ENCODE measurements at regions not wholly inside any gene's neighbourhood (a gene's known extent, or its start where the extent isn't known, plus 50 kb on each side); places are given as distances from the start of the nearest gene placed in this dataset.

DNA sequence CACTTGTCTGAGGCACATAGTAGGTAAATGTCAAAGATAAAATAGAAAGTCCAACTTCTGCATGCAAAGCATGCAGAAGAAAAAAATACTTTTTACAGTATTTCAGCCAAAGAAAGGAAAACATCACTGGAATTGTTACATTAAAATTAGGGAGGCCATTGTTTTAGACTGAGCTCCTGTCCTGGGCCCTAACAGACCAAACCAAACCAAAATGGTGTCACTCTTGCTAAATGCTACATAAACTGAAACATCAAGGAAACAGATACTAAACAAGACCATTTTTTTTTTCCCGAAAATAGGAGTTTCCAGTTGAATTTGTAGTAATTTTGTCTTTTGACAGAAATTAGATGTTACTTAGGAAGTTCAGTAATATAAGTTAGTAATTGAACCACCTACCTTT is 508.8 kb downstream of the DSC3 start:
- TF ChIP-seq, protein P1, sequence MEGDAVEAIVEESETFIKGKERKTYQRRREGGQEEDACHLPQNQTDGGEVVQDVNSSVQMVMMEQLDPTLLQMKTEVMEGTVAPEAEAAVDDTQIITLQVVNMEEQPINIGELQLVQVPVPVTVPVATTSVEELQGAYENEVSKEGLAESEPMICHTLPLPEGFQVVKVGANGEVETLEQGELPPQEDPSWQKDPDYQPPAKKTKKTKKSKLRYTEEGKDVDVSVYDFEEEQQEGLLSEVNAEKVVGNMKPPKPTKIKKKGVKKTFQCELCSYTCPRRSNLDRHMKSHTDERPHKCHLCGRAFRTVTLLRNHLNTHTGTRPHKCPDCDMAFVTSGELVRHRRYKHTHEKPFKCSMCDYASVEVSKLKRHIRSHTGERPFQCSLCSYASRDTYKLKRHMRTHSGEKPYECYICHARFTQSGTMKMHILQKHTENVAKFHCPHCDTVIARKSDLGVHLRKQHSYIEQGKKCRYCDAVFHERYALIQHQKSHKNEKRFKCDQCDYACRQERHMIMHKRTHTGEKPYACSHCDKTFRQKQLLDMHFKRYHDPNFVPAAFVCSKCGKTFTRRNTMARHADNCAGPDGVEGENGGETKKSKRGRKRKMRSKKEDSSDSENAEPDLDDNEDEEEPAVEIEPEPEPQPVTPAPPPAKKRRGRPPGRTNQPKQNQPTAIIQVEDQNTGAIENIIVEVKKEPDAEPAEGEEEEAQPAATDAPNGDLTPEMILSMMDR (IDR thresholded peaks at IDR 0.05), result no peak
- no peak for TF ChIP-seq ZFX (IDR thresholded peaks at IDR 0.05; ENCODE audit: borderline replicate concordance)
- no peak overlapping the region for H3K27ac ChIP-seq

DNA sequence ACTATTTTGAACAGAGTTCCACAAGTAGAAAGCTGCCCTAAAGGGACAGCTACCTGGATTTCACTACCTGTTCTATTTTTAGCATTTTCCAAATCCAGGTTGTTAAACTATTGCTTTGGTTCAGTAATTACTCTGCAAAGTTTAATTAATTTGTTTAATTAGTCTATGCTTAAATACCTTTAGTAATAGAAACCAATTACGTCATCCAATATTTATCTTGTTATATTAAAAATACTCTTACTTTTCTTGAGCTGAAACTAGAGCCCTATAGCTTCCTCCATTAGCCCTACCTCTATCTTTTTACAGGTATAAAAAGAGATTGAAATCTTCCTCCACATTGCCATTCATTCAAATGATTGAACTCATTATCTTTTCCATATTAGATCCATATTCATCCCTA is 514.6 kb downstream of the DSC3 start:
- no peak overlapping the region for H3K27ac ChIP-seq
- TF ChIP-seq ZFX (IDR thresholded peaks at IDR 0.05; ENCODE audit: borderline replicate concordance), result no peak
- TF ChIP-seq, protein P1 (IDR thresholded peaks at IDR 0.05), result no peak

DNA sequence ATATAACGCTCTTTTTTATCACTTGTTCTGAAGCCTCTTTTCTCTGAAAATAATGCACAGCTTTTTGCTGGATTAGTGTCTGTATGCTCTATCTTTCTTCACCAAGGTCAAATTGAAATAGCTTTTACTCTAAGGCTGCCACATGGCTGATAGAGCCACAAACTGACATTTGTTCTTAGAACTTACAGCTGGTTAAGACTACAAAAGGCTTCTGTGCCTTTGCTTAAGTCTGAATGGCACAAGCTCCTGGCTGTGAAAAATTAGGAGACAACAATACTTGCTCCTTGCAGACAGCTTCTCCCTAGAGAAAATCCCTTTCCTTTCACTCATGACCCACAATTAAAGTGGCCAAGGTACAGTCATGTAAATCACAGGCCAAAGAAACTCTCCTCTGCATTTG is 515.3 kb downstream of the DSC3 start:
- TF ChIP-seq ZFX (IDR thresholded peaks at IDR 0.05; ENCODE audit: borderline replicate concordance), result no peak
- TF ChIP-seq, protein P1 (IDR thresholded peaks at IDR 0.05), result no peak
- H3K27ac ChIP-seq, result no peak overlapping the region

DNA sequence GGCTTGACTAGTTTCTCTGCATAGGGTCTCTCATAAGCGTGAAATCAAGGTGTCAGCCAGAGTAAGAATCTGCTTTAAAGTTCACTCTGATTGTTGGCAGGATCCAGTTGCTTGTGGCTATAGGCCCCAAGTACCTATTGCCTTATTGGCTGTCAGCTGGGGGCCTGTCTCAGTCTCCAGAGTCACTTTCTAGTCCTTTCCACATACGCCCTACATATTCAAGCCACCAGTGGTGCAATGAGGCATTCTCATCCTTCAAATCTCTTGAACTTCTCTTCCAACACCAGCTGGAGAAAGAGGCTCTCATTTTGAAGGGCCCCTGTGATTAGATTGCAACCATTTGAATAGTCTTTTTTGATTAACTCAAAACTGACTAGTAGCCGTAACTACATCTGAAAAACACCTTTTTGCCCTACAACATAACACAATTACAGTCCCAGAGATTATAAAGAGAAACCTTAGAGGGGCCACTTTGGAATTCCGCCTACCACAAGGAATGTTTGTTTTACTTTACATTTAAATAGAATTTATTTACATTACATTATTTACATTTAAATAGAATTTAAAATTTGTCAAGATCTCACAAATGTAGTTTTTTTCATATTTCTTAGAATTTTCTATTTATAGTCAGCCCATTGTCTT is 520.1 kb downstream of the DSC3 start:
- TF ChIP-seq ZFX (IDR thresholded peaks at IDR 0.05; ENCODE audit: borderline replicate concordance), result no peak
- TF ChIP-seq, protein P1 (IDR thresholded peaks at IDR 0.05), result no peak
- no peak overlapping the region for H3K27ac ChIP-seq

DNA sequence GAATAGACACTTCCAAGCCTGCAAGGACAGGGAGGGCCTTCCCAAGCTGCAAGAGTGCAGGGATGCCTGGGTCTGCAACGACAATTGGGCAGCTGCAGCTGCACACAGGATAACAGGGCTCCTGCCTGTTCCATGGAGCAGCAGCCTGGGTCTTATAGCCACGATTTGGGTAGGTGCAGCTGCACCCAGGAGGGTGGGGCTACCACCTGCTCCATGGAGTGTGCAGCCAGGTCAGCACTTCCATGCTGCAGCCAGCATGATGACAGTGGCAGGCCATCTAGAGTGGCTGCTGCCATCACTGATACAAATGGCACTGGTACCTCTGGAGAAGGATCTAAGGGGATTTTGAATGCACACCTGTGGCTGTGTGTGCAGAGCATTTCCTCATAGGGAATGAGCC is 528.5 kb downstream of the DSC3 start:
- H3K27ac ChIP-seq, result no peak overlapping the region
- TF ChIP-seq, protein P1 (IDR thresholded peaks at IDR 0.05), result no peak
- no peak for TF ChIP-seq ZFX (IDR thresholded peaks at IDR 0.05; ENCODE audit: borderline replicate concordance)

DNA sequence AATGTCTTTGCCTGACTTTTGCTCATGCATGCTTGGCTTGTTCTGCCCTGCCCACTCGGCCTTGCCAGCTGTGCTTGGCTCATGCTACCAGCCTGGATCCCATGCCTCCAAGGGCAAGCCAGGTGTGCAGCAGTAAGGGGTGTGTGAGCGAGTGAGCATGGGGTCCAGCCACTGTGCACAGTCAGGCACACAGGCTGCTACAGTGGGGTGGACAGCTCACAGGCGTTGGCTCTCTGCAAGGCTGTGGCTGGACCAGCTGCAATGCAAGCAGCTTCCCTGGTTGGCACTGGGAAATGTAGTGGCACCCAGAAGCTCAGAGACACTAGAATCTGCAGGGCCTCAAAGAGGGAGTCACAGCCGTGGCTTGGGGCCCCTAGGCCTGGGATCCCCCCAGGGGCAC is 529.7 kb downstream of the DSC3 start:
- H3K27ac ChIP-seq, result no peak overlapping the region
- no peak for TF ChIP-seq ZFX (IDR thresholded peaks at IDR 0.05; ENCODE audit: borderline replicate concordance)
- TF ChIP-seq, protein P1 (IDR thresholded peaks at IDR 0.05), result no peak

DNA sequence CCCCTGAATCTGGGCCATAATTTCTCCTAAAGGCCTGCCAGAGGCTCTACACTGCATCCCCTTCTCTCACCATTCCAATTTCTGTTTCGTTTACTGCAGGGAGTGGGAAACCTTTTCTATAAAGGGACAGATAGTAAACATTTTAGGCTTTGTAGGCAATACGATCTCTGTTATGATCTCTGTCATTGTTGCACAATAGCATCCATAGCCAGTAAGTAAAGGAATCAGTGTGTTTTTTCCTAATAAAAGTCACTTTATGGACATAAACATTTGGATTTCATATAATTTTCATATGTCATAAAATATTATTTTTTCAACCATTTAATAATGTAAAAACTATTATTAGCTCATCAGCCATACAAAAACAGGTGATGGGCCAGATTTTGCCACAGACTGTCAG is 531.7 kb downstream of the DSC3 start:
- no peak overlapping the region for H3K27ac ChIP-seq
- TF ChIP-seq, protein P1 (IDR thresholded peaks at IDR 0.05), result no peak
